OCI-LY3 (cell line): ENCODE measurements at regions not wholly inside any gene's neighbourhood (a gene's known extent, or its start where the extent isn't known, plus 50 kb on each side); places are given as distances from the start of the nearest gene placed in this dataset.

ENCODE experiments used
- H2AFZ ChIP-seq: fragments of 200-600, 300-600 bp; shearing (Covaris generic); 2 replicates; pipeline ENCODE4 v1.6.0; 2014; ENCODE audit warnings: antibody characterized with exemption, low read depth, low read length
- H3K27ac ChIP-seq: fragments of 200-600, 300-600 bp; sonication (generic); 2 replicates; pipeline ENCODE4 v1.5.1; 2014; ENCODE audit warnings: mild to moderate bottlenecking, low read length, moderate library complexity, mixed read lengths
- H3K27me3 ChIP-seq: fragments of 200-600, 300-600 bp; sonication (generic); 2 replicates; pipeline ENCODE4 v1.6.1; 2014; ENCODE audit warnings: low read depth, low read length, mixed read lengths
- H3K36me3 ChIP-seq: fragments of 200-600, 300-600 bp; sonication (generic); replicated peaks from 2 replicates; pipeline ENCODE3; 2014; ENCODE audit warnings: low read depth, low read length, mixed read lengths
- H3K4me1 ChIP-seq: fragments of 300-600, 200-600 bp; sonication (generic); 2 replicates; pipeline ENCODE4 v1.6.1; 2014; ENCODE audit warnings: low read length, mixed read lengths
- H3K4me2 ChIP-seq: fragments of 200-600, 300-600 bp; sonication (generic); 2 replicates; pipeline ENCODE4 v1.6.1; 2014; ENCODE audit warnings: low read length, mixed read lengths
- H3K4me3 ChIP-seq: fragments of 300-600, 200-600 bp; sonication (generic); 2 replicates; pipeline ENCODE4 v1.5.1; 2014; ENCODE audit warnings: antibody characterized with exemption, mild to moderate bottlenecking, low read length, moderate library complexity
- H3K79me2 ChIP-seq: fragments of 300-600, 200-600 bp; shearing (Covaris generic); 2 replicates; pipeline ENCODE4 v1.6.1; 2014; ENCODE audit warnings: mild to moderate bottlenecking, low read length, mixed read lengths
- H3K9ac ChIP-seq: fragments of 300-600, 200-600 bp; shearing (Covaris generic); 2 replicates; pipeline ENCODE4 v1.6.0; 2014; ENCODE audit warnings: mild to moderate bottlenecking, low read length, moderate library complexity
- H3K9me3 ChIP-seq: fragments of 200-600, 300-600 bp; shearing (Covaris generic); 2 replicates; pipeline ENCODE4 v1.6.1; 2014; ENCODE audit warnings: low read length, mixed read lengths; ENCODE audit not compliant: insufficient read depth
- H4K20me1 ChIP-seq: fragments of 200-600, 300-600 bp; sonication (generic); 2 replicates; pipeline ENCODE4 v1.6.1; 2016; ENCODE audit warnings: low read length, mixed read lengths; ENCODE audit not compliant: insufficient read depth
- EZH2phosphoT487 ChIP-seq: fragments of 200-600 bp; shearing (Covaris generic); IDR thresholded peaks from 2 replicates; pipeline ENCODE4 v1.6.1; 2018; ENCODE audit warnings: antibody characterized with exemption, mixed run types, low read depth
- TF ChIP-seq, protein P1 (sequence below): fragments of 200-600, 300-600 bp; sonication (generic); IDR thresholded peaks from 2 replicates; pipeline ENCODE4 v1.5.1; 2014; ENCODE audit warnings: antibody characterized with exemption, low read length, low read depth

DNA sequence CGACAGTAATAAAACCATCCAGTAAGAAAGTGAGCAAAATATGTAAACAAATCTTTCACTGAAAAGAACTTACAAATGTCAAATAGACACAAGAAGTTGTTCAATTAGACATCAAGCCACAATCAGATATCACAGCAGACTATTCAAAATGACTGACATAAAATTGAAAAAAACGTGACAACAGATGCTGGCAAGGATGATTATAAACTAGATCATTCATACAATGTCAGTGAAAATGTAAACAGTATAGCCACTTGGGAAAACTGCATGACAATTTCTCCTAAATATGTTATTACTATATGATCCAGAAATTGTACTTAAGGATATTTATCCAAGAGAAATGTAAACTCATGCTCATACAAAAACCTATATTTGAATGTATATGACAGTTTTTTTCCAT is 609.4 kb upstream of the CNTNAP5 start:
- Histone ChIP-seq H2AFZ (no peak overlapping the region), H4K20me1 (no peaks in the 10 kb centered on the region), H3K4me3 (no peak overlapping the region), H3K9me3 (no peaks in the 10 kb centered on the region), H3K79me2 (no peaks in the 10 kb centered on the region), H3K4me2 (no peak overlapping the region), H3K27me3 (no peaks in the 10 kb centered on the region), H3K4me1 (no peaks in the 10 kb centered on the region), H3K27ac (no peak overlapping the region), H3K9ac (no peak overlapping the region), H3K36me3 (no peaks in the 10 kb centered on the region)
- TF ChIP-seq EZH2phosphoT487: no peak
- TF ChIP-seq, protein P1, sequence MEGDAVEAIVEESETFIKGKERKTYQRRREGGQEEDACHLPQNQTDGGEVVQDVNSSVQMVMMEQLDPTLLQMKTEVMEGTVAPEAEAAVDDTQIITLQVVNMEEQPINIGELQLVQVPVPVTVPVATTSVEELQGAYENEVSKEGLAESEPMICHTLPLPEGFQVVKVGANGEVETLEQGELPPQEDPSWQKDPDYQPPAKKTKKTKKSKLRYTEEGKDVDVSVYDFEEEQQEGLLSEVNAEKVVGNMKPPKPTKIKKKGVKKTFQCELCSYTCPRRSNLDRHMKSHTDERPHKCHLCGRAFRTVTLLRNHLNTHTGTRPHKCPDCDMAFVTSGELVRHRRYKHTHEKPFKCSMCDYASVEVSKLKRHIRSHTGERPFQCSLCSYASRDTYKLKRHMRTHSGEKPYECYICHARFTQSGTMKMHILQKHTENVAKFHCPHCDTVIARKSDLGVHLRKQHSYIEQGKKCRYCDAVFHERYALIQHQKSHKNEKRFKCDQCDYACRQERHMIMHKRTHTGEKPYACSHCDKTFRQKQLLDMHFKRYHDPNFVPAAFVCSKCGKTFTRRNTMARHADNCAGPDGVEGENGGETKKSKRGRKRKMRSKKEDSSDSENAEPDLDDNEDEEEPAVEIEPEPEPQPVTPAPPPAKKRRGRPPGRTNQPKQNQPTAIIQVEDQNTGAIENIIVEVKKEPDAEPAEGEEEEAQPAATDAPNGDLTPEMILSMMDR: no peak

DNA sequence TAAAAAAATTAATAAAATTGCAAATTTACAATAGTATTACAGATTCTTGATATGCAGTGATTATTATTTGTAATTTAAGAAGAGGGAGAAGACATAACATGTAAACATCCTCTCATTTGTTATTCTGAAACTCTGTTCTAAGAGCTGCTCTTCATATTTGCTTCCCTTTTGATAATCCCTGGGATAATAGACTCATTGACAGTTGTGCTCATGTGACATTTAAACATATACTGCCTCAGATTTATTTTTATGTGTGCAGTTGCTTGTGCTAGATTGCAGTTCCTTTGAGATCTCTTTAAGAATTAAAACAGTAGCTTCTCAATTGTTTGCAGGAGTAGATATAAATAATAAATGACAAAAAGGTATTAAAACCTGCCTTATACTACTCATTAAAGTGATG is 605.1 kb upstream of the CNTNAP5 start:
- Histone ChIP-seq H3K4me2 (no peak overlapping the region), H3K4me3 (no peak overlapping the region), H3K36me3 (no peaks in the 10 kb centered on the region), H3K27me3 (no peaks in the 10 kb centered on the region), H3K9me3 (no peaks in the 10 kb centered on the region), H3K9ac (no peak overlapping the region), H4K20me1 (no peaks in the 10 kb centered on the region), H3K4me1 (no peaks in the 10 kb centered on the region), H2AFZ (no peak overlapping the region), H3K79me2 (no peaks in the 10 kb centered on the region), H3K27ac (no peak overlapping the region)
- TF ChIP-seq, protein P1: no peak
- TF ChIP-seq EZH2phosphoT487: no peak

DNA sequence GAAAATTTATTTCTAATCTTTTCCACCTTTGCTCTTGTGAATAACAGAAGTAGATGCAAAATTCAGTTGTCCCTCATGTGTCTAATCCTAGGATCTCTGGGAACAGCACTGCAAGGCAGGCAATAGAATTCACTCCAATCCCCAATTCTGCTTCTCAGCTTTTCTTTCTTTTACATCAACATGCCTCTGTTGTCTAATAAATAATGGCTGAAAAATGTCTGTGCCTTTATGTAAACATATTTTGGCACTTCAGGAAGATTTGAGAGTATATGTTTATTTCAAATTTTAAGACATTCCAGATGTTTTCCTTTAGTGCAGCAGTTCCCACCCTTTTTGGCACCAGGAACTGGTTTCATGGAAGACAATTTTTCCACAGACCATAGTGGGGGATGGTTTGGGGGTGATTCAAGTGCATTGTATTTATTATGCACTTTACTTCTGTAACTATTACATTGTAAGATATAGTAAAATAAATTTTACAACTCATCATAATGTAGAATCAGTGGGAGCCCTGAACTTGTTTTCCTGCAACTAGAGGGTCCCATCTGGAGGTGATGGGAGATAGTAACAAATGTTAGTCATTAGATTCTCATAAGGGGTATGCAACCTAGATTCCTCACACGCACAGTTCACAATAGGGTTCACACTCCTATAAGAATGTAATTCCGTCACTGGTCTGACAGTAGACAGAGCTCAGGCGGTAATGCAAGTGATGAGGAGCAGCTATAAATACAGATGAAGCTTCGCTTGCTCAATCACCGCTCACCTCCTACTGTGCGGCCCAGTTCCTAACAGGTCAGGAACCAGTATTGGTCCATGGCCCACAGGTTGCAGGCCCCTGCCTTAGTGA is 590.3 kb upstream of the CNTNAP5 start:
- Histone ChIP-seq H3K9ac (no peak overlapping the region), H3K36me3 (no peaks in the 10 kb centered on the region), H3K27ac (no peak overlapping the region), H3K27me3 (no peaks in the 10 kb centered on the region), H2AFZ (no peak overlapping the region), H3K79me2 (no peaks in the 10 kb centered on the region), H3K4me3 (no peak overlapping the region), H3K4me2 (no peak overlapping the region), H3K4me1 (no peaks in the 10 kb centered on the region), H4K20me1 (no peaks in the 10 kb centered on the region), H3K9me3 (no peaks in the 10 kb centered on the region)
- TF ChIP-seq, protein P1: no peak
- TF ChIP-seq EZH2phosphoT487: no peak

DNA sequence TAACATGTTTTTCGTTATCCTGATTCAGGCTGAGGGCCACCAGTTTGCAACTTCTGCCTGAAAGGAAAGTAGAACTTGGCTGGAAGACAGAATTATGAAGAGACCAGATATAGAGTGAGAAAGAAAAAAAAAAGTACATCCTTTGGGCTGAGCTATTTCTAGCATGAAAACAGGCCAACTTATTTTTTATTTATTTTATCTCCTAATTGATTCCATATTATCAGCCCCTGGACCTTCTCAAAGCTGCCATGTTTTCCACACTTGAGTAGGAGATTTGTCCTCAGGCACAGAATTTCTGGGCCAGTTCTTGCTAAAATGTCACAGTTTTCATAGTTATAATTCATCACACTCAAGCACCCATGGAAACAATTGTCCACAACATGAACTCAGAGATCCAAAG is 586.8 kb upstream of the CNTNAP5 start:
- Histone ChIP-seq H3K27me3 (no peaks in the 10 kb centered on the region), H3K79me2 (no peaks in the 10 kb centered on the region), H3K4me1 (no peaks in the 10 kb centered on the region), H2AFZ (no peak overlapping the region), H3K36me3 (no peaks in the 10 kb centered on the region), H4K20me1 (no peaks in the 10 kb centered on the region), H3K4me3 (no peak overlapping the region), H3K27ac (no peak overlapping the region), H3K9me3 (no peaks in the 10 kb centered on the region), H3K4me2 (no peak overlapping the region), H3K9ac (no peak overlapping the region)
- TF ChIP-seq, protein P1: no peak
- no peak for TF ChIP-seq EZH2phosphoT487
